RWPE2 (cell line): ENCODE measurements at regions not wholly inside any gene's neighbourhood (a gene's known extent, or its start where the extent isn't known, plus 50 kb on each side); places are given as distances from the start of the nearest gene placed in this dataset.

Source experiments
- ATAC-seq: fragments of 200-7000 bp; cut with Tn5 transposase; 3 replicates; pipeline ENCODE4 v1.9.1; 2021; ENCODE audit warnings: low read depth
- DNase-seq: peaks from one replicate; pipeline ENCODE4 v3.0.0-alpha.2; 2020; ENCODE audit warnings: low spot score
- H3K27ac ChIP-seq: fragments of 450-650 bp; 2 replicates; pipeline ENCODE4 v1.5.1; 2017; ENCODE audit warnings: mild to moderate bottlenecking; ENCODE audit not compliant: poor library complexity, severe bottlenecking
- H3K27me3 ChIP-seq: fragments of 250-450 bp; sonication (Bioruptor Pico); 2 replicates; pipeline ENCODE4 v1.5.1; 2021; ENCODE audit warnings: mild to moderate bottlenecking, moderate library complexity; ENCODE audit not compliant: insufficient read depth, poor library complexity, severe bottlenecking
- H3K36me3 ChIP-seq: fragments of 250-450 bp; sonication (Bioruptor Pico); 2 replicates; pipeline ENCODE4 v1.5.1; 2020; ENCODE audit warnings: low read depth, mild to moderate bottlenecking, moderate library complexity
- H3K4me1 ChIP-seq: fragments of 250-450 bp; sonication (Bioruptor Pico); 2 replicates; pipeline ENCODE4 v1.5.1; 2021; ENCODE audit warnings: mild to moderate bottlenecking, moderate library complexity; ENCODE audit not compliant: insufficient read depth, poor library complexity, severe bottlenecking
- H3K4me3 ChIP-seq: fragments of 250-450 bp; sonication (Bioruptor Pico); 2 replicates; pipeline ENCODE4 v1.5.1; 2021; ENCODE audit warnings: mild to moderate bottlenecking, moderate library complexity; ENCODE audit not compliant: severe bottlenecking
- H3K9me3 ChIP-seq: fragments of 250-450 bp; sonication (Bioruptor Pico); 2 replicates; pipeline ENCODE4 v1.5.1; 2021; ENCODE audit warnings: mild to moderate bottlenecking, moderate library complexity; ENCODE audit not compliant: severe bottlenecking
- CTCF ChIP-seq: fragments of 450-650 bp; IDR thresholded peaks from one replicate; pipeline ENCODE4 v1.5.1; 2017; ENCODE audit warnings: mild to moderate bottlenecking, moderate library complexity; ENCODE audit not compliant: poor library complexity, severe bottlenecking

GRCh38 chr20:22684763-22685443 is 100.5 kb upstream of the FOXA2 start:
- no peak overlapping the region for H3K4me3 ChIP-seq
- peak; percentile 35 for TF ChIP-seq CTCF
- H3K4me1 ChIP-seq, result no peaks in the 10 kb centered on the region
- H3K36me3 ChIP-seq, result no peaks in the 10 kb centered on the region
- DNase-seq (no peak), ATAC-seq (0 out of 3 replicates have a peak, but pooled peaks have one; percentile 32)
- no peak overlapping the region for H3K27ac ChIP-seq
- no peaks in the 10 kb centered on the region for H3K27me3 ChIP-seq
- no peaks in the 10 kb centered on the region for H3K9me3 ChIP-seq

GRCh38 chr20:22686097-22686496 is 101.7 kb upstream of the FOXA2 start:
- Histone ChIP-seq H3K4me1 (no peaks in the 10 kb centered on the region), H3K4me3 (no peak overlapping the region), H3K36me3 (no peaks in the 10 kb centered on the region), H3K27ac (no peak overlapping the region), H3K9me3 (no peaks in the 10 kb centered on the region), H3K27me3 (no peaks in the 10 kb centered on the region)
- TF ChIP-seq CTCF, result no peak
- DNase-seq (no peak), ATAC-seq (peak; percentile 70; the same call in 2 of the 3 replicates)

- no peaks in the 10 kb centered on the region for H3K27me3 ChIP-seq
- no peak for DNase-seq
- no peak for TF ChIP-seq CTCF
- no peak for ATAC-seq
- no peak overlapping the region for H3K27ac ChIP-seq
- H3K4me1 ChIP-seq, result no peaks in the 10 kb centered on the region
- H3K9me3 ChIP-seq, result no peaks in the 10 kb centered on the region
- H3K4me3 ChIP-seq, result no peak overlapping the region
- no peaks in the 10 kb centered on the region for H3K36me3 ChIP-seq
Measured at GRCh38 chr20:22687676-22688349, 103.4 kb upstream of the FOXA2 start.

GRCh38 chr20:22688485-22688884 is 104.1 kb upstream of the FOXA2 start:
- TF ChIP-seq CTCF, result no peak
- no peaks in the 10 kb centered on the region for H3K4me1 ChIP-seq
- no peaks in the 10 kb centered on the region for H3K27me3 ChIP-seq
- H3K9me3 ChIP-seq, result no peaks in the 10 kb centered on the region
- DNase-seq, result no peak
- H3K27ac ChIP-seq, result no peak overlapping the region
- no peak for ATAC-seq
- H3K36me3 ChIP-seq, result no peaks in the 10 kb centered on the region
- H3K4me3 ChIP-seq, result no peak overlapping the region

- no peak for DNase-seq
- Histone ChIP-seq H3K27ac (no peak overlapping the region), H3K36me3 (no peaks in the 10 kb centered on the region), H3K4me1 (no peaks in the 10 kb centered on the region), H3K27me3 (no peaks in the 10 kb centered on the region), H3K9me3 (no peaks in the 10 kb centered on the region), H3K4me3 (no peak overlapping the region)
- TF ChIP-seq CTCF, result no peak
- no peak for ATAC-seq
Measured at GRCh38 chr20:22689266-22689665, 104.9 kb upstream of the FOXA2 start.
